ENCODE measurements at regions not wholly inside any gene's neighbourhood (a gene's known extent, or its start where the extent isn't known, plus 50 kb on each side); places are given as distances from the start of the nearest gene placed in this dataset.

DNA sequence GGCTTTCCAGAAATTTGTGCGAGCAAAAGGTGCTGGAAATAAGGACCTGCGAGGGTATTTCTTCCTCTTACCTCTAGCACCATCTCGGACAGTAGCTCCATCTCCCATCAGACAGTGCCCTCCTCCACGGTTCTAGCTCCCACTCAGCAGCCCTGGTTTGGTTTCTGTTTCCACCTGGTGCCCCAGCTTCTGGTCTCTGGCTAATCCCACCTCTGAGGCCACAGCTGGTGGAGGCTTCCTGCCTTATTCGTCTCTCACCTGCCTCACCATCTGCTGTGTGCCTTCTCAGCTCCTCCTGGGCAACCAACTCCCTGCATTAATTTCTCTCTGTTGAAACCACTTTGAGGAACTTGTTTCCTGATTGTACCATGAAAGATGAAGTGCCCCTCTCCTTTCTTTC, 162.4 kb upstream of the CDYL start:
- in situ Hi-C loops (cut with HindIII; ENCODE audit: low pct_unique_long_range_greater_than_20kb, low sequenced_read_pairs) (no loop called here), intact Hi-C loops (cut with micrococcal nuclease; ENCODE audit: unreplicated experiment) (no loop called here)
- Histone ChIP-seq H3K36me3 (ENCODE audit: control insufficient read depth, insufficient read depth, low read length) (no peaks in the 10 kb centered on the region), H3K9me3 (ENCODE audit: control insufficient read depth, insufficient read depth, low read depth, low read length) (no peaks in the 10 kb centered on the region), H3K4me1 (ENCODE audit: control insufficient read depth, insufficient read depth, low read length) (no peaks in the 10 kb centered on the region), H3K4me3 (ENCODE audit: low read depth in 2 of 2, low read length in 2 of 2) (no peak overlapping the region), H3K27ac (ENCODE audit: low read length) (no peak overlapping the region), H3K27me3 (ENCODE audit: control insufficient read depth, insufficient read depth, low read length) (no peaks in the 10 kb centered on the region)
- ATAC-seq (no peak), DNase-seq (ENCODE audit: low read depth, low spot score) (no peak)
- no TSS peak for BruUV-seq (replicated peaks)
- TF ChIP-seq REST (IDR thresholded peaks at IDR 0.05; ENCODE audit: insufficient read depth in 1 of 2, low read depth in 2 of 2, low read length in 1 of 2), result no peak
- TF ChIP-seq TCF7L2 (IDR thresholded peaks at IDR 0.05; ENCODE audit: low read depth, low read length), result no peak
- TF ChIP-seq POLR2AphosphoS5 (IDR thresholded peaks at IDR 0.05; ENCODE audit: low read depth, low read length), result no peak
- no peak for TF ChIP-seq SIN3A (IDR thresholded peaks at IDR 0.05; ENCODE audit: borderline replicate concordance, insufficient read depth, low read depth, low read length)
- TF ChIP-seq CTCF (IDR thresholded peaks at IDR 0.05), result no peak
- ChIA-PET POLR2A (no interaction called here), CTCF (no interaction called here)

DNA sequence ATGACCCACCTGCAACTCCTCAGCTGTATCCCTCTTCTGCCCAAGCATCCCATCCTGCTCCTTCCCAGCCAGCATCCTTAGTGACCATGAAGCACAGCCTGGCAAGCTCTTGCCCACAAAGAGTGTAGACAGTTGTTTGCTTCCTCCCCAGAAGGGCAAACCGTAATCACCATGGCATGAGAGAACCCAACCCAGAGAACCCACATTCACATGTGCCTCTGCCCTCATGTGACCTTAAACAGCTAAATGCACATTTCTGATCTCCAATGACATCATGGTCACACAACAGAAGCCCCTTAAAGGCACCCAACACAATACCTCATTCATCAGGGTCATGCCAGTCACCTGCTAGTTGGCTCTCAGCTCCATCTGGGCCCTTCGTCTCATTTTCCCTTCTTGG, 162.8 kb upstream of the CDYL start:
- ATAC-seq (no peak), DNase-seq (ENCODE audit: low read depth, low spot score) (no peak)
- no peaks in the 10 kb centered on the region for H3K4me1 ChIP-seq (ENCODE audit: control insufficient read depth, insufficient read depth, low read length)
- in situ Hi-C loops (cut with HindIII; ENCODE audit: low pct_unique_long_range_greater_than_20kb, low sequenced_read_pairs), result no loop called here
- H3K4me3 ChIP-seq (ENCODE audit: low read depth in 2 of 2, low read length in 2 of 2), result no peak overlapping the region
- TF ChIP-seq POLR2AphosphoS5 (IDR thresholded peaks at IDR 0.05; ENCODE audit: low read depth, low read length) (no peak), SIN3A (IDR thresholded peaks at IDR 0.05; ENCODE audit: borderline replicate concordance, insufficient read depth, low read depth, low read length) (no peak), REST (IDR thresholded peaks at IDR 0.05; ENCODE audit: insufficient read depth in 1 of 2, low read depth in 2 of 2, low read length in 1 of 2) (no peak), CTCF (IDR thresholded peaks at IDR 0.05) (no peak), TCF7L2 (IDR thresholded peaks at IDR 0.05; ENCODE audit: low read depth, low read length) (no peak)
- no peak overlapping the region for H3K27ac ChIP-seq (ENCODE audit: low read length)
- H3K27me3 ChIP-seq (ENCODE audit: control insufficient read depth, insufficient read depth, low read length), result no peaks in the 10 kb centered on the region
- intact Hi-C loops (cut with micrococcal nuclease; ENCODE audit: unreplicated experiment), result no loop called here
- ChIA-PET POLR2A (no interaction called here), CTCF (no interaction called here)
- H3K36me3 ChIP-seq (ENCODE audit: control insufficient read depth, insufficient read depth, low read length), result no peaks in the 10 kb centered on the region
- no TSS peak for BruUV-seq (replicated peaks)
- no peaks in the 10 kb centered on the region for H3K9me3 ChIP-seq (ENCODE audit: control insufficient read depth, insufficient read depth, low read depth, low read length)

All from Panc1 (cell line).